Ishikawa (cell line): ENCODE measurements at regions not wholly inside any gene's neighbourhood (a gene's known extent, or its start where the extent isn't known, plus 50 kb on each side); places are given as distances from the start of the nearest gene placed in this dataset.
A peak's percentile ranks its signal among the peaks of the same experiment; 100 is the strongest.

Experiments used
- EGR1 ChIP-seq: IDR thresholded peaks from 2 replicates; pipeline ENCODE4 v1.6.1; 2012
- EP300 ChIP-seq: IDR thresholded peaks from 2 replicates; pipeline ENCODE4 v1.6.1; 2012; ENCODE audit warnings: borderline replicate concordance
- NFIC ChIP-seq: IDR thresholded peaks from 2 replicates; pipeline ENCODE4 v1.6.1; 2012
- RAD21 ChIP-seq: IDR thresholded peaks from 2 replicates; pipeline ENCODE4 v1.6.1; 2012; ENCODE audit warnings: low read depth
- TCF12 ChIP-seq: IDR thresholded peaks from 2 replicates; pipeline ENCODE4 v1.6.1; 2012; ENCODE audit warnings: low read depth
- YY1 ChIP-seq: IDR thresholded peaks from 2 replicates; pipeline ENCODE4 v1.6.1; 2012; ENCODE audit warnings: low read depth
- TF ChIP-seq, protein P1 (sequence below): IDR thresholded peaks from 2 replicates; pipeline ENCODE4 v1.6.1; 2012; ENCODE audit warnings: low read depth, mild to moderate bottlenecking

DNA sequence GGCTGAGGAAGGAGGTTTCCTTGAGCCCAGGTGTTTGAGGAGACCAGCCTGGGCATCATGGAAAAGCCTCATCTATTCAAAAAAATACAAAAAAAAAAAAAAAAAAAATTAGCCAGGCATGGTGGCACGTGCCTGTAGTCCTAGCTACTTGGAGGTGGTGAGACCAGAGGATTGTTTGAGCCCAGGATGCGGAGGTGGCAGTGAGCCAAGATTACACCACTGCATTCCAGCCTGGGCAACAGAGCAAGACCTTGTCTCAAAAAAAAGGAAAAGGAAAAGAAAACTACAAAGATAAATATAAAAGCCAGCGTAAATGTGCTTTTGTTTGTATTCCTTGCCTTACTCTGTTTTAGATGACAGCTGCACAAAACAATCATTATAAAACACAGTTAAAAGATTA lies 2249.2 kb upstream of the C9orf72 start:
- TF ChIP-seq EGR1 (no peak), TCF12 (no peak), NFIC (peak; percentile 59), RAD21 (no peak), EP300 (no peak), YY1 (no peak)
- TF ChIP-seq, protein P1, sequence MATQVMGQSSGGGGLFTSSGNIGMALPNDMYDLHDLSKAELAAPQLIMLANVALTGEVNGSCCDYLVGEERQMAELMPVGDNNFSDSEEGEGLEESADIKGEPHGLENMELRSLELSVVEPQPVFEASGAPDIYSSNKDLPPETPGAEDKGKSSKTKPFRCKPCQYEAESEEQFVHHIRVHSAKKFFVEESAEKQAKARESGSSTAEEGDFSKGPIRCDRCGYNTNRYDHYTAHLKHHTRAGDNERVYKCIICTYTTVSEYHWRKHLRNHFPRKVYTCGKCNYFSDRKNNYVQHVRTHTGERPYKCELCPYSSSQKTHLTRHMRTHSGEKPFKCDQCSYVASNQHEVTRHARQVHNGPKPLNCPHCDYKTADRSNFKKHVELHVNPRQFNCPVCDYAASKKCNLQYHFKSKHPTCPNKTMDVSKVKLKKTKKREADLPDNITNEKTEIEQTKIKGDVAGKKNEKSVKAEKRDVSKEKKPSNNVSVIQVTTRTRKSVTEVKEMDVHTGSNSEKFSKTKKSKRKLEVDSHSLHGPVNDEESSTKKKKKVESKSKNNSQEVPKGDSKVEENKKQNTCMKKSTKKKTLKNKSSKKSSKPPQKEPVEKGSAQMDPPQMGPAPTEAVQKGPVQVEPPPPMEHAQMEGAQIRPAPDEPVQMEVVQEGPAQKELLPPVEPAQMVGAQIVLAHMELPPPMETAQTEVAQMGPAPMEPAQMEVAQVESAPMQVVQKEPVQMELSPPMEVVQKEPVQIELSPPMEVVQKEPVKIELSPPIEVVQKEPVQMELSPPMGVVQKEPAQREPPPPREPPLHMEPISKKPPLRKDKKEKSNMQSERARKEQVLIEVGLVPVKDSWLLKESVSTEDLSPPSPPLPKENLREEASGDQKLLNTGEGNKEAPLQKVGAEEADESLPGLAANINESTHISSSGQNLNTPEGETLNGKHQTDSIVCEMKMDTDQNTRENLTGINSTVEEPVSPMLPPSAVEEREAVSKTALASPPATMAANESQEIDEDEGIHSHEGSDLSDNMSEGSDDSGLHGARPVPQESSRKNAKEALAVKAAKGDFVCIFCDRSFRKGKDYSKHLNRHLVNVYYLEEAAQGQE = no peak
